Endothelial cell of umbilical vein (primary cell): ENCODE measurements at regions not wholly inside any gene's neighbourhood (a gene's known extent, or its start where the extent isn't known, plus 50 kb on each side); places are given as distances from the start of the nearest gene placed in this dataset.

ENCODE experiments used
- CTCF ChIP-seq, 2 donors: IDR thresholded peaks; 1 replicate in 1 of 2; 2 replicates in 1 of 2; pipeline ENCODE4 v1.5.1; 2011; ENCODE audit warnings: low read length in 2 of 2, mild to moderate bottlenecking in 2 of 2, moderate library complexity in 2 of 2, control low read depth in 1 of 2, inconsistent platforms in 1 of 2, low read depth in 1 of 2; ENCODE audit not compliant: insufficient read depth in 1 of 2; ENCODE audit errors: extremely low read depth in 1 of 2
- MAX ChIP-seq: IDR thresholded peaks from 2 replicates; pipeline ENCODE4 v1.6.1; 2011; ENCODE audit not compliant: insufficient read depth, insufficient read length
- POLR2A ChIP-seq: IDR thresholded peaks from 2 replicates; pipeline ENCODE4 v1.6.1; 2012; ENCODE audit warnings: low read depth, mild to moderate bottlenecking, control low read depth, low read length
- POLR2AphosphoS5 ChIP-seq: IDR thresholded peaks from 2 replicates; pipeline ENCODE4 v1.6.1; 2012; ENCODE audit warnings: low read depth, mild to moderate bottlenecking, control low read depth, low read length, moderate library complexity; ENCODE audit not compliant: insufficient read depth

- TF ChIP-seq CTCF (IDR thresholded peaks at IDR 0.05; ENCODE audit: extremely low read depth in 1 of 2, insufficient read depth in 1 of 2, low read depth in 1 of 2, low read length in 2 of 2) (no peak), POLR2AphosphoS5 (no peak), POLR2A (no peak), MAX (no peak)
Observed at GRCh38 chr10:29055101-29055500, 233.8 kb upstream of the LYZL1 start.
